ENCODE measurements at regions not wholly inside any gene's neighbourhood (a gene's known extent, or its start where the extent isn't known, plus 50 kb on each side); places are given as distances from the start of the nearest gene placed in this dataset.

DNA sequence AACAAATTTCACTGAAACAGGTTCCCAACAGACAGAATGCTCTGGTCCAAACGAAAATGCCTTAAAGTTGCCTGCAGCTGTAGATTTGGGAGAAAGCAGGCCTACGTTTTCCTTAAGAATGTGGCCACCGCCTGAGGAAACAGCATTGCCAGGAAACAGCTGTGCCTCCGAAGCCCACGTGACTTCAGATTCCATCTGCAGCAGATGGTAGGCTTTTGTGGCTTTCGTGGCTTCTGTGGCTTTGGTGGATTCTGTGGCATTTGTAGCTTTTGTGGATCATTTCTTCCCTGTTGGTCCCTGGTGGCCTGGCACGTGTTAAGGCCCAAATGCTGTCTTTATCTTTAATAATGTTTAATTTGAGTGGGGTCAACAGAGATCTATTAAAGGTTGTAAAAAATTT, 222.9 kb downstream of the TTLL2 start:
- Histone ChIP-seq H3K36me3 (ENCODE audit: insufficient read depth, low read length) (no peaks in the 10 kb centered on the region), H2AFZ (ENCODE audit: low read length) (no peak overlapping the region), H3K9me3 (ENCODE audit: low read depth, low read length) (no peaks in the 10 kb centered on the region), H4K20me1 (ENCODE audit: insufficient read depth, low read length) (no peaks in the 10 kb centered on the region), H3K4me3 (ENCODE audit: insufficient read depth, low read length) (no peak overlapping the region), H3K4me1 (ENCODE audit: insufficient read depth, low read length) (no peaks in the 10 kb centered on the region), H3K79me2 (ENCODE audit: insufficient read depth, low read length) (no peaks in the 10 kb centered on the region), H3K27me3 (ENCODE audit: insufficient read depth, low read length) (no peaks in the 10 kb centered on the region), H3K27ac (ENCODE audit: low read depth, low read length) (no peak overlapping the region), H3K4me2 (ENCODE audit: insufficient read depth, low read length) (no peak overlapping the region)
- TF ChIP-seq, protein P1, sequence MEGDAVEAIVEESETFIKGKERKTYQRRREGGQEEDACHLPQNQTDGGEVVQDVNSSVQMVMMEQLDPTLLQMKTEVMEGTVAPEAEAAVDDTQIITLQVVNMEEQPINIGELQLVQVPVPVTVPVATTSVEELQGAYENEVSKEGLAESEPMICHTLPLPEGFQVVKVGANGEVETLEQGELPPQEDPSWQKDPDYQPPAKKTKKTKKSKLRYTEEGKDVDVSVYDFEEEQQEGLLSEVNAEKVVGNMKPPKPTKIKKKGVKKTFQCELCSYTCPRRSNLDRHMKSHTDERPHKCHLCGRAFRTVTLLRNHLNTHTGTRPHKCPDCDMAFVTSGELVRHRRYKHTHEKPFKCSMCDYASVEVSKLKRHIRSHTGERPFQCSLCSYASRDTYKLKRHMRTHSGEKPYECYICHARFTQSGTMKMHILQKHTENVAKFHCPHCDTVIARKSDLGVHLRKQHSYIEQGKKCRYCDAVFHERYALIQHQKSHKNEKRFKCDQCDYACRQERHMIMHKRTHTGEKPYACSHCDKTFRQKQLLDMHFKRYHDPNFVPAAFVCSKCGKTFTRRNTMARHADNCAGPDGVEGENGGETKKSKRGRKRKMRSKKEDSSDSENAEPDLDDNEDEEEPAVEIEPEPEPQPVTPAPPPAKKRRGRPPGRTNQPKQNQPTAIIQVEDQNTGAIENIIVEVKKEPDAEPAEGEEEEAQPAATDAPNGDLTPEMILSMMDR (IDR thresholded peaks at IDR 0.05; ENCODE audit: extremely low read depth, low read depth, low read length), result no peak
- no peak for DNase-seq (ENCODE audit: insufficient read length, low spot score, missing footprints)

DNA sequence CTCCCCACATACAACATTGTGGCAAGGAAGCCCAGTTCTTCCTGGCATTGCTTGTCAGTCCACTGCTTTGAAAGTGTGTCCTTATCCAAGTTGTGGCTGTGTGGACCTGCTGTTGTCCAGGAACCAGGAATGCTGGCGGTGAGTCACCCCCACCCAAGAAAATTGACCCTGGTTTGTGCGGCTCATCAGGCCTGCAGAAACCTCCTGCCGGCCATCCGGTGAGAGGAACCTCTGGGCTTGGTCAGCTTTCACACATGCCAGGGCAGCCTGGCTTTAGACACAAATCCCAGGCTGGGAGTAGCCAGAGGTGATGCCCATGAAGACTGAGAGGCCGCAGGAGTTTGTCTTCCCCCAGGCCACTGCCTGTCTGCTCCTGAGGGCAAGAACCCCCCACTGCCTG, 223.6 kb downstream of the TTLL2 start:
- Histone ChIP-seq H3K9me3 (ENCODE audit: low read depth, low read length) (no peaks in the 10 kb centered on the region), H3K4me2 (ENCODE audit: insufficient read depth, low read length) (no peak overlapping the region), H3K4me1 (ENCODE audit: insufficient read depth, low read length) (no peaks in the 10 kb centered on the region), H4K20me1 (ENCODE audit: insufficient read depth, low read length) (no peaks in the 10 kb centered on the region), H3K4me3 (ENCODE audit: insufficient read depth, low read length) (no peak overlapping the region), H3K79me2 (ENCODE audit: insufficient read depth, low read length) (no peaks in the 10 kb centered on the region), H2AFZ (ENCODE audit: low read length) (no peak overlapping the region), H3K27me3 (ENCODE audit: insufficient read depth, low read length) (no peaks in the 10 kb centered on the region), H3K27ac (ENCODE audit: low read depth, low read length) (no peak overlapping the region), H3K36me3 (ENCODE audit: insufficient read depth, low read length) (no peaks in the 10 kb centered on the region)
- DNase-seq (ENCODE audit: insufficient read length, low spot score, missing footprints), result no peak
- TF ChIP-seq, protein P1 (IDR thresholded peaks at IDR 0.05; ENCODE audit: extremely low read depth, low read depth, low read length), result no peak

DNA sequence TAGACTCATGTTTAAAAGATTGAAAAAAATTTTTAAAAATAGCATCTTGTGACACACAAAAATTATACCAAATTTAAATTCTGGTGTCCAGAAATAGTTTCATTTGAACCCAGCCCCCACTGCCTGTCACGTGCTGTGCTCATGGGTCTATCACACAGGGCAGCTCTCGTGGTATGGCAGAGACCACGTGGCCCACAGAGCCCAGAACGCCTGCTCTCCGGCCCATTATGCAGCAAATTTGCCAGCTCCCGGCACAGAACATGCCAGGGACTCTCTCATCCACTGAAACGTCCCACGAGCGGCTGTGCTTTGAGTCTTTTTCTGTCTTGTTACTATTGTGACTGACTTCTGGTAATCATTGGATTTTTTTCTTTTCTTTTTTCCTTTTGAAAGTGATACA, 224.3 kb downstream of the TTLL2 start:
- no peaks in the 10 kb centered on the region for H3K79me2 ChIP-seq (ENCODE audit: insufficient read depth, low read length)
- H3K4me1 ChIP-seq (ENCODE audit: insufficient read depth, low read length), result no peaks in the 10 kb centered on the region
- H2AFZ ChIP-seq (ENCODE audit: low read length), result no peak overlapping the region
- H3K4me3 ChIP-seq (ENCODE audit: insufficient read depth, low read length), result no peak overlapping the region
- H4K20me1 ChIP-seq (ENCODE audit: insufficient read depth, low read length), result no peaks in the 10 kb centered on the region
- no peaks in the 10 kb centered on the region for H3K36me3 ChIP-seq (ENCODE audit: insufficient read depth, low read length)
- TF ChIP-seq, protein P1 (IDR thresholded peaks at IDR 0.05; ENCODE audit: extremely low read depth, low read depth, low read length), result no peak
- DNase-seq (ENCODE audit: insufficient read length, low spot score, missing footprints), result no peak
- no peaks in the 10 kb centered on the region for H3K27me3 ChIP-seq (ENCODE audit: insufficient read depth, low read length)
- H3K4me2 ChIP-seq (ENCODE audit: insufficient read depth, low read length), result no peak overlapping the region
- no peaks in the 10 kb centered on the region for H3K9me3 ChIP-seq (ENCODE audit: low read depth, low read length)
- no peak overlapping the region for H3K27ac ChIP-seq (ENCODE audit: low read depth, low read length)

DNA sequence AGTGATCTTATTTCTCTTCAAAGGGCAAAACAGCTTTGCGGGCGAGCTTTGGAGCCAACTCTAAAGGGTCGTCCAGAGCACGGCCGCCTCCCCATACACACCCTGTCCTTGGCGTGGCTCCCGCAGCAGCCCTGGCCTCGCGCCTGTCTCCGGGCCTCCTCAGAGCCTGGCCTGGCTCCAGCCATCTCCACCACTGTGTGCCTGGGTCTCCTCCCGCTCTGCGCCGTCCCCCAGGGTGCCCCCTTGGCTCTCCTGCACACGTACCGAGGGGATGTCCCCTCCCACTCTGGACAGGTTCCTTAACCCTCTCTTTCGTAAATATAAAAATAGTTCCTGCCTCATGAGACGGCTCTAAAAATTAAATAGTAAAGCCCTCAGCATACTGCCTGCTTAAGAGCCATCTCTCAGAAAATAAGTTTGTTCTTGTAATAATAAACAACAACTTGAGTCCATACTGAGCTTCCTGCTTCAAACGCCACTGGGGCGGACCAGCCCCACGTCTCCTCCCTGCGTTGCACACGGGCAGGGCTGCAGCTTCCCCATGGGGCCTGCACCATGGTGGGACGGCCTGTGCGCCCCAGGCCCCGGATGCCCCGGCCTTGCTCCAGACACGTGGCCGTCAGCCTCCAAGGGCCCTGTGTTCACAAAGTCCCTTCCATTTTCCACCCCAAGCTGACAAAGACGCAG, 226.2 kb downstream of the TTLL2 start:
- TF ChIP-seq, protein P1 (IDR thresholded peaks at IDR 0.05; ENCODE audit: extremely low read depth, low read depth, low read length), result no peak

More for the DNA sequence above, 226.2 kb downstream of the TTLL2 start:
- Histone ChIP-seq H3K27me3 (ENCODE audit: insufficient read depth, low read length) (no peaks in the 10 kb centered on the region), H3K4me2 (ENCODE audit: insufficient read depth, low read length) (no peak overlapping the region), H3K4me3 (ENCODE audit: insufficient read depth, low read length) (no peak overlapping the region), H2AFZ (ENCODE audit: low read length) (no peak overlapping the region), H3K9me3 (ENCODE audit: low read depth, low read length) (no peaks in the 10 kb centered on the region), H3K36me3 (ENCODE audit: insufficient read depth, low read length) (no peaks in the 10 kb centered on the region), H3K27ac (ENCODE audit: low read depth, low read length) (no peak overlapping the region), H3K79me2 (ENCODE audit: insufficient read depth, low read length) (no peaks in the 10 kb centered on the region), H4K20me1 (ENCODE audit: insufficient read depth, low read length) (no peaks in the 10 kb centered on the region), H3K4me1 (ENCODE audit: insufficient read depth, low read length) (no peaks in the 10 kb centered on the region)
- no peak for DNase-seq (ENCODE audit: insufficient read length, low spot score, missing footprints)

Measured in osteoblast (primary cell).